ENCODE measurements at regions not wholly inside any gene's neighbourhood (a gene's known extent, or its start where the extent isn't known, plus 50 kb on each side); places are given as distances from the start of the nearest gene placed in this dataset.

GRCh38 chr5:4246447-4246846 is 650.8 kb downstream of the IRX1 start:
- TF ChIP-seq, protein P1, sequence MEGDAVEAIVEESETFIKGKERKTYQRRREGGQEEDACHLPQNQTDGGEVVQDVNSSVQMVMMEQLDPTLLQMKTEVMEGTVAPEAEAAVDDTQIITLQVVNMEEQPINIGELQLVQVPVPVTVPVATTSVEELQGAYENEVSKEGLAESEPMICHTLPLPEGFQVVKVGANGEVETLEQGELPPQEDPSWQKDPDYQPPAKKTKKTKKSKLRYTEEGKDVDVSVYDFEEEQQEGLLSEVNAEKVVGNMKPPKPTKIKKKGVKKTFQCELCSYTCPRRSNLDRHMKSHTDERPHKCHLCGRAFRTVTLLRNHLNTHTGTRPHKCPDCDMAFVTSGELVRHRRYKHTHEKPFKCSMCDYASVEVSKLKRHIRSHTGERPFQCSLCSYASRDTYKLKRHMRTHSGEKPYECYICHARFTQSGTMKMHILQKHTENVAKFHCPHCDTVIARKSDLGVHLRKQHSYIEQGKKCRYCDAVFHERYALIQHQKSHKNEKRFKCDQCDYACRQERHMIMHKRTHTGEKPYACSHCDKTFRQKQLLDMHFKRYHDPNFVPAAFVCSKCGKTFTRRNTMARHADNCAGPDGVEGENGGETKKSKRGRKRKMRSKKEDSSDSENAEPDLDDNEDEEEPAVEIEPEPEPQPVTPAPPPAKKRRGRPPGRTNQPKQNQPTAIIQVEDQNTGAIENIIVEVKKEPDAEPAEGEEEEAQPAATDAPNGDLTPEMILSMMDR (IDR thresholded peaks at IDR 0.05), result no peak
- no peak for TF ChIP-seq POLR2A (IDR thresholded peaks at IDR 0.05)

Data from esophagus squamous epithelium (tissue), 4 donors.